Astrocyte of the cerebellum (primary cell): ENCODE measurements at regions not wholly inside any gene's neighbourhood (a gene's known extent, or its start where the extent isn't known, plus 50 kb on each side); places are given as distances from the start of the nearest gene placed in this dataset.

Experiments used
- DNase-seq: peaks from one replicate; pipeline ENCODE4 v3.0.0-alpha.2; 2011; ENCODE audit warnings: low read depth
- H3K4me3 ChIP-seq: 2 replicates; pipeline ENCODE4 v1.5.1; 2011; ENCODE audit warnings: mild to moderate bottlenecking, low read depth, low read length, moderate library complexity
- CTCF ChIP-seq: IDR thresholded peaks from 2 replicates; pipeline ENCODE4 v1.5.1; 2012; ENCODE audit warnings: low read length, low read depth, moderate library complexity, mild to moderate bottlenecking; ENCODE audit errors: missing control alignments
- in situ Hi-C: cut with HindIII; loops from 2 replicates; pipeline ENCODE4 v1.10.0; 2017; ENCODE audit warnings: low sequenced_read_pairs

DNA sequence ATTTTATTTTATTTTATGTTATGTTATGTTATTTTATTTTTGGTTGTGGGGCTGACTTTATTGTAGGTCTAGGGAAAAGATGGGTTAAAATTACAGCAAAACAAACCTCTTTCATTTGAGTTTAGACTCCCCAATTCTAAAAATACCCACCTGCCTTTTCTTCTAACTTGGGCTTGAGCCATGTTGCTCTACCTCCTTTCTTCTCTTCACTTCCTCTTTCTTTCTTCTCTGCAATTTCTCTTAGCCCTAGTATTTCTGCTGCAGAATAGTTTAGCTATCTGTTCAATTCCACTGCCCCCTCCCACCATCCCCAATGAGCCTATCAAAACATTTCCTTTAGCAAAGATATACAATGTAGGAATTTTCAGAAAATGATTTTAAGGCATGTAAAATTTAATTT lies 653.3 kb downstream of the ARAP2 start:
- in situ Hi-C loops = no loop called here
- DNase-seq = no peak
- TF ChIP-seq CTCF = no peak
- H3K4me3 ChIP-seq = no peak overlapping the region

GRCh38 chr4:35604252-35604651 lies 640.1 kb downstream of the ARAP2 start:
- DNase-seq = no peak
- in situ Hi-C loops = no loop called here
- TF ChIP-seq CTCF = no peak
- H3K4me3 ChIP-seq = no peak overlapping the region

DNA sequence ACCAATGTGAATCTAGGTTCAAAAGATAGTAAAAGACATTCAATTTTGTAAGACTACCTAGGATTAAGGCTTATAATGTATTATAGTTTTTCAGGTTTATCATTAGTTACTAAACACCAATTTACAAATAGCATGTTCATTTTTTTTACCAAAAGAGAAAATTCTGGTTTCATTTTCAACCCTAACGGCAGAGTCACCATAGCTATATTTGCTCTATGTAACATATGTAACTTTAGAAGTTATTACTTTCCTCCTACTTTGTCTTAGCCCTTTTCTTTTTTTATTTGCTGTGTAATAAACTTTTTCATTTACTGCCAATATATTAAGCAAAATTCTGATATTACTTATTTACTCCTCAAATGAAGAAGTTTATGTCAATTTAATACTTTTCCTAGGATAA lies 639.6 kb downstream of the ARAP2 start:
- H3K4me3 ChIP-seq = no peak overlapping the region

GRCh38 chr4:35608205-35608604 lies 636.1 kb downstream of the ARAP2 start:
- TF ChIP-seq CTCF = no peak
- no peak overlapping the region for H3K4me3 ChIP-seq
- in situ Hi-C loops = no loop called here
- DNase-seq = no peak

More for the DNA sequence above, 639.6 kb downstream of the ARAP2 start:
- no peak for TF ChIP-seq CTCF
- in situ Hi-C loops = no loop called here
- no peak for DNase-seq

GRCh38 chr4:35614120-35614519 lies 630.2 kb downstream of the ARAP2 start:
- H3K4me3 ChIP-seq = no peak overlapping the region
- in situ Hi-C loops = no loop called here
- DNase-seq = no peak
- no peak for TF ChIP-seq CTCF

- no peak for DNase-seq
- no peak overlapping the region for H3K4me3 ChIP-seq
- no peak for TF ChIP-seq CTCF
- in situ Hi-C loops = no loop called here
These were observed 604.4 kb downstream of the ARAP2 start for GRCh38 chr4:35639929-35640328.

DNA sequence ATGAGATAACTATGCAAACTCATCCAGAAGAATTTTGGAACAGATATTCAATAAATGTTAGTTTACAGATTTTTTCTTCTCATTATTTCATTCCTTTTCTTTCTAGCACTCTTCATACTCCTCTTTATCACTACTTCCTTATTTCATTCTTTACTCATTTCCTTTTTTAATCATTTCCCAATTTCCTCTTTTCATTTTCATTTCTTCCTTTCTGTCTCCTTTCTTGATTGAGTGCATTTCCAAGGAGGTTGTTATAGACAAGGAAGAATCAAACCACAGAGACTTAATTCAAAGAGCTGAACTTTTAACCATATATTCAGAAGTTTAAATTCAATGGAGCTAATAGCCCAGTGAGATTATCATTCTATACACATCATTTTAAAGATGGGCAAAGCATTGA lies 600.7 kb downstream of the ARAP2 start:
- DNase-seq = no peak
- TF ChIP-seq CTCF = no peak
- in situ Hi-C loops = no loop called here
- no peak overlapping the region for H3K4me3 ChIP-seq
